Kidney epithelial cell (primary cell): ENCODE measurements at regions not wholly inside any gene's neighbourhood (a gene's known extent, or its start where the extent isn't known, plus 50 kb on each side); places are given as distances from the start of the nearest gene placed in this dataset.

ENCODE experiments used
- DNase-seq: peaks from one replicate; pipeline ENCODE4 v3.0.0-alpha.2; 2010; ENCODE audit warnings: low read depth
- H3K27me3 ChIP-seq: 2 replicates; pipeline ENCODE4 v1.6.0; 2011; ENCODE audit warnings: low read length; ENCODE audit not compliant: control insufficient read depth, insufficient read depth
- H3K36me3 ChIP-seq: 2 replicates; pipeline ENCODE4 v1.5.1; 2011; ENCODE audit warnings: low read length; ENCODE audit not compliant: control insufficient read depth, insufficient read depth
- H3K4me3 ChIP-seq: 2 replicates; pipeline ENCODE4 v1.5.1; 2011; ENCODE audit warnings: low read depth, mild to moderate bottlenecking, control low read depth, low read length
- TF ChIP-seq, protein P1 (sequence below): IDR thresholded peaks from 2 replicates; pipeline ENCODE4 v1.5.1; 2011; ENCODE audit warnings: mild to moderate bottlenecking, moderate library complexity, low read length, control low read depth, inconsistent platforms; ENCODE audit not compliant: insufficient read depth, poor library complexity, severe bottlenecking

DNA sequence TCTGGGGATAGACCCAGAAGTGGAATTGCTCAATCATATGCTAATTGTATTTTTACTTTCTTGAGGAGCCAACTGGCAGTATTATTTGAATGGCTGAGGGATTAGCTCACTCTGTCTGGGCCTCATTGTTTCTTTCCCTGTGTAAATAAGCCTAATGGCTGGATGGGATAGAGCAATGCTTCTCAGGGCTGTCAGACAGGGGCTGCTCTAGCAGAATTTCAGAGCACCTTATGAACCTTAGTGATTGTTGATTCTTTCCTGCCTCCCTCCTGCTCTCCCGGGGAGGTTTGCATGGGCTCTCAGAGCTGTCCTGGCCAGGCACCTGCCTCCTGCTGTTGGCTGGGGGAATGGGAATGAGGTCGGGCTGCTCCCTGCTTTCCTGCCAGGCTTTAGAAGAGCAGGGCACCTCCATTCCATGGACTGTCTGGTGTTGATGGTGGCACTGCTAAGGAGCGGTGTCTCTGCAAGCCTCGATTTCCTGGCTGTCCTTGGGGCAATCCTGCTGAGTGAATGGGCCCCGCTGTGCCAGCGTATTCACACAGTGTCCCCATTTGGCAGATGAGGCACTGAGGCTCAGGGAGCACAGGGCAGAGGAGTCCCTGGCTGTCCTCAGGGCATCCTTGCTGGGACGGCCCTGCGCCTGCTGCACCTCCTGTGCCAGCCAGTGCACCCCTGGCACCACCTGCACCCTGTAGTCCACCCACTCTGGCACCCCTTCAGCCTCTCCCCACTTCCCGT, 468.2 kb upstream of the HS6ST1 start:
- Histone ChIP-seq H3K36me3 (no peaks in the 10 kb centered on the region), H3K27me3 (no peaks in the 10 kb centered on the region), H3K4me3 (no peak overlapping the region)
- DNase-seq = no peak
- TF ChIP-seq, protein P1, sequence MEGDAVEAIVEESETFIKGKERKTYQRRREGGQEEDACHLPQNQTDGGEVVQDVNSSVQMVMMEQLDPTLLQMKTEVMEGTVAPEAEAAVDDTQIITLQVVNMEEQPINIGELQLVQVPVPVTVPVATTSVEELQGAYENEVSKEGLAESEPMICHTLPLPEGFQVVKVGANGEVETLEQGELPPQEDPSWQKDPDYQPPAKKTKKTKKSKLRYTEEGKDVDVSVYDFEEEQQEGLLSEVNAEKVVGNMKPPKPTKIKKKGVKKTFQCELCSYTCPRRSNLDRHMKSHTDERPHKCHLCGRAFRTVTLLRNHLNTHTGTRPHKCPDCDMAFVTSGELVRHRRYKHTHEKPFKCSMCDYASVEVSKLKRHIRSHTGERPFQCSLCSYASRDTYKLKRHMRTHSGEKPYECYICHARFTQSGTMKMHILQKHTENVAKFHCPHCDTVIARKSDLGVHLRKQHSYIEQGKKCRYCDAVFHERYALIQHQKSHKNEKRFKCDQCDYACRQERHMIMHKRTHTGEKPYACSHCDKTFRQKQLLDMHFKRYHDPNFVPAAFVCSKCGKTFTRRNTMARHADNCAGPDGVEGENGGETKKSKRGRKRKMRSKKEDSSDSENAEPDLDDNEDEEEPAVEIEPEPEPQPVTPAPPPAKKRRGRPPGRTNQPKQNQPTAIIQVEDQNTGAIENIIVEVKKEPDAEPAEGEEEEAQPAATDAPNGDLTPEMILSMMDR = no peak

DNA sequence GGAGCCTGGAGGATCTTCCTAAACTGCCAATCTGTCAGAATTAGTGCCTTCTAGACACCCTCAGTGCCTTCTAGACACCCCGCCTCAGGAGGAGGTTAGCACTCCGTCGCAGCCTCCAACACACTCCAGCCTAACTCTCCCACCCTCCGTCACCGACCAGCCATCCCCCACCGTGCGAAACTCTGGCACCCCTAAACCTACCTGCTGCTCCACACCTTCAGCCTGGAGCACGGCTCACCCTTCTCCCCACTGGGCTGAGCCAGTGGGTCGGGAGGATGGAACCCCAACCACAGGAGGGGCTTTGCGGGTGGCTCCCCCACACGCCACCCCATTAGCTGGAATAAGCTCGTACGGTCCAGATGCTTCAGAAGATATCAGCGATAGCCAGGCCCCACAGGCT, 468.9 kb upstream of the HS6ST1 start:
- TF ChIP-seq, protein P1 = no peak
- DNase-seq = no peak
- H3K4me3 ChIP-seq = no peak overlapping the region
- no peaks in the 10 kb centered on the region for H3K27me3 ChIP-seq
- no peaks in the 10 kb centered on the region for H3K36me3 ChIP-seq

DNA sequence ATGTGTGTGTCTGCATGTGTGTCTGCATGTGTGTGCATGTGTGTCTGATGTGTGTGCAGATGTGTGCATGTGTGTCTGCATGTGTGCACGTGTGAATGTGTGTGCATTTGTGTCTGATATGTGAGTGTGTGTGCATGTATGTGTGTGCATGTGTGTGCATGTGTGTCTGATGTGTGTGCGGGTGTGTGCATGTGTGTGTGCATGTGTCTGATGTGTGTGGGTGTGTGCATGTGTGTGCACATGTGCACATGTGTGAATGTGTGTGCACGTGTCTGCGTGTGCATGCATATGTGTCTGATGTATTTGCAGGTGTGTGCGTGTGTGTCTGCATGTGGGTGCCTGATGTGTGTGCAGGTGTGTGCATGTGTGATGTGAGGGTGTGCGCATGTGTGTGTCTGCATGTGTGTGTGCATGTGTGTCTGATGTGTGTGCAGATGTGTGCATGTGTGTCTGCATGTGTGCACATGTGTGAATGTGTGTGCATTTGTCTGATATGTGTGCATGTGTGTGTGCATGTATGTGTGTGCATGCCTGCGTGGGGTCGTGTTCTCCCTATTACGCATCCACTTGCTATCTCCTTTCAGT, 470.1 kb upstream of the HS6ST1 start:
- Histone ChIP-seq H3K27me3 (no peaks in the 10 kb centered on the region), H3K36me3 (no peaks in the 10 kb centered on the region), H3K4me3 (no peak overlapping the region)
- no peak for DNase-seq
- TF ChIP-seq, protein P1 = no peak

DNA sequence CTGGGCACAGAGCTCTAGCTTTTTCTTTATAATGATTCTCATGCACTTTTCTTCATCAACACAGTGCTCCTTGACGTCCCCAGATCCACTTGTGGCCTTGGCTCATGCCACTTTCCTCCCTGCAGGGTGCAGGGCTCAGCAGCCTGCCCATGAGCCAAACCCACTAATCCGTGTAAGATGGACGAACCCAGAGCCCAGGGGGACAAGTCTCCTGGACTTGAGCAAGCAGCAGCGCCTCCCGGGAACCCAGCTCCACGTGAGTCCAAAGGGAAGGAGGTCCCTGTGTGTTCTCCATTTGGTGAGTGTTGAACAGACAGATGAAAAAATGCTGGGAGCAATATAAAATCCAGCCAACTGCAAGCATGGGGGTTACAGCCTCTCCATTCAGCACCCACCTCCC, 470.6 kb upstream of the HS6ST1 start:
- H3K4me3 ChIP-seq = no peak overlapping the region
- TF ChIP-seq, protein P1 = no peak
- H3K36me3 ChIP-seq = no peaks in the 10 kb centered on the region
- DNase-seq = no peak
- H3K27me3 ChIP-seq = no peaks in the 10 kb centered on the region

DNA sequence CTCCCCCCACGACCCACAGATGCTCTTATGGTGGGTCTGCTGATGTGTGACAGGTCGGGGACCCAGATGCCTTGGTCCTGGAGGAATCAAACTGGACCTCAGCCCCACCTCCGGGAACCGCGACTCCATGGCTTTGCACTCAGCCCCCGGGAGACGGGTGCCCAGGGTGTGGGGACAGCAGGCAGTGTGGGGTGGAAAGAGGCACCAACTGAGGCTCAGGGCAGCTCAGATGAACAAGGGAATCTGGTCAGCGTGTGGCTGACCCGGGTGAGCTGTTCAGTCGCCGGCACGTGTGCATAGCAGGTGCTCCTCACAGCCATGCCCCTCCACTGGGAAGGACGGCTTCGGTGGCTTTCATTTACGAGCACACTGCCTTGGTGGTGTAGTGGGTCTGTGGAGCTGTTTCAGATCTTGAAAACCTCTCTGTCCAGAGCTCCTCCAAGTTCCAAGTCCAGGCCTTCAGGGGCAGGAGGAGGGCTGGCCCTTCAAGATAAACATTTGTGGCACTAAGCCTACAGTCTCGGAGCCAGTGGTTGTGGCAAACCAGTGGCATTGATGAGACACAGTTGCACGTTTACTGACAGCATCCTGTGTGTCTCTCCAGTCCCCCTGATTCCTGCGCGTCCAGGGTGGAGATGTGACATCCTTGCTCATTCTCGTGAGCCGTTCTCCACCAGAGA, 471.2 kb upstream of the HS6ST1 start:
- DNase-seq = no peak
- H3K27me3 ChIP-seq = no peaks in the 10 kb centered on the region
- H3K4me3 ChIP-seq = no peak overlapping the region
- no peaks in the 10 kb centered on the region for H3K36me3 ChIP-seq
- TF ChIP-seq, protein P1 = no peak

DNA sequence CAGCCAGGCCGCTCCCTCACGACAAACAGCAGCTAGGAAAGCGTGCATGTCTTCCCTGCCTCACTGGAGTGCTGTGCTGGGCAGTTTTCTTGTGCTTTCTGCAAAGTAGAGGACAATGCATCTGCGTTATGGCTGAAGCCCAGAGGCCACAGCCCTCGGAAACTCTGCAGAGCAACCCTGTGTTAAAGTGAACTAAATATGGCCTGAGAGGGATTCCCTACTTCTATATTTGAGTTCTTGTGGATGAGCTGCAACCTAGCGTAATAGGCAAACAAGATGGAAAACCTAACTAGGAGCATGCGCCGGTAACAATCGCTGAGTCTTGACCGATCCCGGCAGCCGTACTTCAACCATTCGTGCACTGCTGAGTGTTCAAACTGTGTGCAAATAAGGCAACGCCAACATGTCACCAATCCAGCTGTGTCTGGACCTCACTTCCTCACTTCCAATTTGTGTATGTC, 471.9 kb upstream of the HS6ST1 start:
- TF ChIP-seq, protein P1 = no peak
- DNase-seq = no peak
- Histone ChIP-seq H3K27me3 (no peaks in the 10 kb centered on the region), H3K36me3 (no peaks in the 10 kb centered on the region), H3K4me3 (no peak overlapping the region)
